ENCODE measurements at regions not wholly inside any gene's neighbourhood (a gene's known extent, or its start where the extent isn't known, plus 50 kb on each side); places are given as distances from the start of the nearest gene placed in this dataset.
"Not testable (repeated sequence)": the region's sequence is repeated elsewhere in the genome, so short reads cannot be mapped to it uniquely, and the experiment has no call there.

- DNase-seq (no peak), ATAC-seq (no peak)
- intact Hi-C loops (cut with DNase I): no loop called here
These were observed 56.2 kb downstream of the PABPC4L start for GRCh38 chr4:134145369-134145768.

GRCh38 chr4:134144337-134144736, 57.3 kb downstream of the PABPC4L start:
- intact Hi-C loops (cut with DNase I): no loop called here
- ATAC-seq (no peak), DNase-seq (no peak)

- no peak for DNase-seq
- intact Hi-C loops (cut with DNase I): no loop called here
- no peak for ATAC-seq
These were observed 59.9 kb downstream of the PABPC4L start for GRCh38 chr4:134141728-134142127.

- DNase-seq (no peak), ATAC-seq (no peak)
- intact Hi-C loops (cut with DNase I): no loop called here
These were observed 62.4 kb downstream of the PABPC4L start for GRCh38 chr4:134139188-134139587.

GRCh38 chr4:134132086-134132783, 69.4 kb downstream of the PABPC4L start:
- intact Hi-C loops (cut with DNase I): no loop called here
- DNase-seq (no peak), ATAC-seq (no peak)

GRCh38 chr4:134126955-134127354, 74.6 kb downstream of the PABPC4L start:
- peak; percentile 10 for DNase-seq
- intact Hi-C loops (cut with DNase I): no loop called here

GRCh38 chr4:134126000-134126560, 75.5 kb downstream of the PABPC4L start:
- DNase-seq: no peak
- ATAC-seq: no peak

More at GRCh38 chr4:134126955-134127354, 74.6 kb downstream of the PABPC4L start:
- no peak for ATAC-seq

GRCh38 chr4:134122903-134123302, 78.7 kb downstream of the PABPC4L start:
- no peak for DNase-seq
- ATAC-seq: no peak
- intact Hi-C loops (cut with DNase I): no loop called here

More at GRCh38 chr4:134126000-134126560, 75.5 kb downstream of the PABPC4L start:
- intact Hi-C loops (cut with DNase I): no loop called here

GRCh38 chr4:134117392-134118183, 84.0 kb downstream of the PABPC4L start:
- DNase-seq (no peak), ATAC-seq (no peak)
- intact Hi-C loops (cut with DNase I): no loop called here

- DNase-seq (no peak), ATAC-seq (peak in 1 of 2 donors; percentile 54)
- intact Hi-C loops (cut with DNase I): no loop called here
These were observed 111.7 kb downstream of the PABPC4L start for GRCh38 chr4:134089885-134090284.

GRCh38 chr4:134085496-134085895, 116.1 kb downstream of the PABPC4L start:
- intact Hi-C loops (cut with DNase I): no loop called here
- no peak for ATAC-seq

GRCh38 chr4:134079085-134079484, 122.5 kb downstream of the PABPC4L start:
- intact Hi-C loops (cut with DNase I); ATAC-seq; DNase-seq: not testable (repeated sequence)

More at GRCh38 chr4:134085496-134085895, 116.1 kb downstream of the PABPC4L start:
- DNase-seq: no peak

- intact Hi-C loops (cut with DNase I): no loop called here
- no peak for ATAC-seq
- no peak for DNase-seq
These were observed 123.2 kb downstream of the PABPC4L start for GRCh38 chr4:134078230-134078914.

GRCh38 chr4:134073711-134074110, 127.9 kb downstream of the PABPC4L start:
- no peak for ATAC-seq
- intact Hi-C loops (cut with DNase I): no loop called here

GRCh38 chr4:134072137-134072536, 129.5 kb downstream of the PABPC4L start:
- intact Hi-C loops (cut with DNase I): no loop called here

More at GRCh38 chr4:134073711-134074110, 127.9 kb downstream of the PABPC4L start:
- DNase-seq: no peak

GRCh38 chr4:134070174-134070573, 131.4 kb downstream of the PABPC4L start:
- DNase-seq (no peak), ATAC-seq (no peak)
- intact Hi-C loops (cut with DNase I): no loop called here

More at GRCh38 chr4:134072137-134072536, 129.5 kb downstream of the PABPC4L start:
- DNase-seq: no peak
- ATAC-seq: no peak

- intact Hi-C loops (cut with DNase I): no loop called here
- DNase-seq (no peak), ATAC-seq (no peak)
These were observed 144.2 kb downstream of the PABPC4L start for GRCh38 chr4:134057356-134057755.

- DNase-seq; ATAC-seq; intact Hi-C loops (cut with DNase I): not testable (repeated sequence)
These were observed 155.4 kb downstream of the PABPC4L start for GRCh38 chr4:134046221-134046620.

GRCh38 chr4:134045411-134045810, 156.2 kb downstream of the PABPC4L start:
- DNase-seq (no peak), ATAC-seq (no peak)
- intact Hi-C loops (cut with DNase I): no loop called here
